SK-N-SH treated with all-trans-retinoic acid at 6 μM for 48 hours (cell line): ENCODE measurements at regions not wholly inside any gene's neighbourhood (a gene's known extent, or its start where the extent isn't known, plus 50 kb on each side); places are given as distances from the start of the nearest gene placed in this dataset.
"Not testable (repeated sequence)": the region's sequence is repeated elsewhere in the genome, so short reads cannot be mapped to it uniquely, and the experiment has no call there.

ENCODE experiments used
- ARNTL ChIP-seq: fragments of 450-650 bp; formaldehyde crosslinking; IDR thresholded peaks from 2 replicates; pipeline ENCODE4 v1.5.0; 2020; ENCODE audit warnings: low read depth, mild to moderate bottlenecking, moderate library complexity, borderline replicate concordance
- BACH2 ChIP-seq: fragments of 250-450 bp; sonication (Bioruptor Pico); IDR thresholded peaks from 2 replicates; pipeline ENCODE4 v1.9.0; 2021; ENCODE audit warnings: mild to moderate bottlenecking, borderline replicate concordance
- ESRRG ChIP-seq: fragments of 250-450 bp; sonication (Bioruptor Pico); IDR thresholded peaks from 2 replicates; pipeline ENCODE4 v1.6.1; 2021; ENCODE audit warnings: mild to moderate bottlenecking
- GLIS3 ChIP-seq: fragments of 250-450 bp; sonication (Bioruptor Pico); IDR thresholded peaks from 2 replicates; pipeline ENCODE4 v1.5.0; 2020; ENCODE audit warnings: mild to moderate bottlenecking, moderate library complexity
- PPARA ChIP-seq: fragments of 250-450 bp; sonication (Bioruptor Pico); IDR thresholded peaks from 2 replicates; pipeline ENCODE4 v1.5.0; 2020; ENCODE audit warnings: mild to moderate bottlenecking, borderline replicate concordance
- ZC3H10 ChIP-seq: fragments of 250-450 bp; sonication (Bioruptor Pico); IDR thresholded peaks from 2 replicates; pipeline ENCODE4 v1.5.1; 2021; ENCODE audit warnings: mild to moderate bottlenecking, moderate library complexity
- TF ChIP-seq, protein P1 (sequence below): fragments of 250-450 bp; sonication (Bioruptor Pico); IDR thresholded peaks from 2 replicates; pipeline ENCODE4 v1.5.1; 2020; ENCODE audit warnings: low read depth, mild to moderate bottlenecking, moderate library complexity
- TF ChIP-seq, protein P2 (sequence below): fragments of 250-450 bp; sonication (Bioruptor Pico); IDR thresholded peaks from 2 replicates; pipeline ENCODE4 v1.5.1; 2021; ENCODE audit warnings: mild to moderate bottlenecking, moderate library complexity

DNA sequence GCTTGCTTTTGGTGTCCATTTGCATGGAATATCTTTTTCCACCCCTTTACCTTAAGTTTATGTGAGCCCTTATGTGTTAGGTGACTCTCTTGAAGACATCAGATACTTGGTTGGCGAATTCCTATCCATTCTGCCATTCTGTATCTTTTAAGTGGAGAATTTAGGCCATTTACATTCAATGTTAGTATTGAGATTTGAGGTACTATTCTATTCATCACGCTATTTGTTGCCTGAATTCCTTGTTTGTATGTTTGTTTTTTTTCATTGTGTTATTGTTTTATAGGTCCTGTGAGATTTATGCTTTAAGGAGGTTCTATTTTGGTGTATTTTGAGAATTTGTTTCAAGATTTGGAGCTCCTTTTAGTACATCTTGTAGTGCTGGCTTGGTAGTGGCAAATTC is 238.3 kb upstream of the LYPLAL1 start:
- TF ChIP-seq, protein P1, sequence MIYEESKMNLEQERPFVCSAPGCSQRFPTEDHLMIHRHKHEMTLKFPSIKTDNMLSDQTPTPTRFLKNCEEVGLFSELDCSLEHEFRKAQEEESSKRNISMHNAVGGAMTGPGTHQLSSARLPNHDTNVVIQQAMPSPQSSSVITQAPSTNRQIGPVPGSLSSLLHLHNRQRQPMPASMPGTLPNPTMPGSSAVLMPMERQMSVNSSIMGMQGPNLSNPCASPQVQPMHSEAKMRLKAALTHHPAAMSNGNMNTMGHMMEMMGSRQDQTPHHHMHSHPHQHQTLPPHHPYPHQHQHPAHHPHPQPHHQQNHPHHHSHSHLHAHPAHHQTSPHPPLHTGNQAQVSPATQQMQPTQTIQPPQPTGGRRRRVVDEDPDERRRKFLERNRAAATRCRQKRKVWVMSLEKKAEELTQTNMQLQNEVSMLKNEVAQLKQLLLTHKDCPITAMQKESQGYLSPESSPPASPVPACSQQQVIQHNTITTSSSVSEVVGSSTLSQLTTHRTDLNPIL (CRISPR knock-in tag): not testable (repeated sequence)
- not testable (repeated sequence) for TF ChIP-seq ZC3H10 (CRISPR knock-in tag); GLIS3 (CRISPR knock-in tag); ARNTL (CRISPR knock-in tag); PPARA (CRISPR knock-in tag); BACH2; ESRRG (CRISPR knock-in tag)
- TF ChIP-seq, protein P2, sequence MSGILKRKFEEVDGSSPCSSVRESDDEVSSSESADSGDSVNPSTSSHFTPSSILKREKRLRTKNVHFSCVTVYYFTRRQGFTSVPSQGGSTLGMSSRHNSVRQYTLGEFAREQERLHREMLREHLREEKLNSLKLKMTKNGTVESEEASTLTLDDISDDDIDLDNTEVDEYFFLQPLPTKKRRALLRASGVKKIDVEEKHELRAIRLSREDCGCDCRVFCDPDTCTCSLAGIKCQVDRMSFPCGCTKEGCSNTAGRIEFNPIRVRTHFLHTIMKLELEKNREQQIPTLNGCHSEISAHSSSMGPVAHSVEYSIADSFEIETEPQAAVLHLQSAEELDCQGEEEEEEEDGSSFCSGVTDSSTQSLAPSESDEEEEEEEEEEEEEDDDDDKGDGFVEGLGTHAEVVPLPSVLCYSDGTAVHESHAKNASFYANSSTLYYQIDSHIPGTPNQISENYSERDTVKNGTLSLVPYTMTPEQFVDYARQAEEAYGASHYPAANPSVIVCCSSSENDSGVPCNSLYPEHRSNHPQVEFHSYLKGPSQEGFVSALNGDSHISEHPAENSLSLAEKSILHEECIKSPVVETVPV: not testable (repeated sequence)
